Osteoblast (primary cell): ENCODE measurements at regions not wholly inside any gene's neighbourhood (a gene's known extent, or its start where the extent isn't known, plus 50 kb on each side); places are given as distances from the start of the nearest gene placed in this dataset.

Experiments
- DNase-seq: peaks from one replicate; pipeline ENCODE4 v3.0.0; 2011; ENCODE audit warnings: low spot score, mixed read lengths; ENCODE audit not compliant: insufficient read length; ENCODE audit errors: missing footprints
- H2AFZ ChIP-seq: 2 replicates; pipeline ENCODE4 v1.6.0; 2011; ENCODE audit warnings: mild to moderate bottlenecking, low read length
- H3K27ac ChIP-seq: 2 replicates; pipeline ENCODE4 v1.5.1; 2011; ENCODE audit warnings: mild to moderate bottlenecking, low read depth, low read length, moderate library complexity
- H3K27me3 ChIP-seq: 2 replicates; pipeline ENCODE4 v1.6.0; 2012; ENCODE audit warnings: mild to moderate bottlenecking, control low read depth, inconsistent platforms, low read length, moderate library complexity; ENCODE audit not compliant: insufficient read depth
- H3K36me3 ChIP-seq: 2 replicates; pipeline ENCODE4 v1.5.1; 2011; ENCODE audit warnings: mild to moderate bottlenecking, low read length, control low read depth, moderate library complexity; ENCODE audit not compliant: insufficient read depth
- H3K4me1 ChIP-seq: 2 replicates; pipeline ENCODE4 v1.5.1; 2011; ENCODE audit warnings: mild to moderate bottlenecking, low read length, control low read depth, moderate library complexity; ENCODE audit not compliant: insufficient read depth
- H3K4me2 ChIP-seq: 2 replicates; pipeline ENCODE4 v1.6.0; 2011; ENCODE audit warnings: mild to moderate bottlenecking, low read length; ENCODE audit not compliant: insufficient read depth
- H3K4me3 ChIP-seq: fragments of 200-600 bp; sonication (generic); 3 replicates; pipeline ENCODE4 v1.5.1; 2012; ENCODE audit warnings: mild to moderate bottlenecking, low read length, inconsistent platforms; ENCODE audit not compliant: insufficient read depth
- H3K79me2 ChIP-seq: 2 replicates; pipeline ENCODE4 v1.6.0; 2012; ENCODE audit warnings: mild to moderate bottlenecking, low read length, control low read depth, inconsistent platforms; ENCODE audit not compliant: insufficient read depth
- H3K9me3 ChIP-seq: 2 replicates; pipeline ENCODE4 v1.5.1; 2011; ENCODE audit warnings: low read depth, low read length, control low read depth
- H4K20me1 ChIP-seq: 2 replicates; pipeline ENCODE4 v1.6.0; 2012; ENCODE audit warnings: mild to moderate bottlenecking, low read length, control low read depth; ENCODE audit not compliant: insufficient read depth
- CTCF ChIP-seq: IDR thresholded peaks from 2 replicates; pipeline ENCODE4 v1.5.1; 2011; ENCODE audit warnings: mild to moderate bottlenecking, low read depth, low read length, moderate library complexity; ENCODE audit errors: extremely low read depth

GRCh38 chr6:56377295-56377694 lies 129.9 kb upstream of the COL21A1 start:
- no peaks in the 10 kb centered on the region for H3K27me3 ChIP-seq
- no peak overlapping the region for H3K27ac ChIP-seq
- DNase-seq = no peak
- H3K79me2 ChIP-seq = no peaks in the 10 kb centered on the region
- no peak overlapping the region for H3K4me3 ChIP-seq
- TF ChIP-seq CTCF = no peak
- H3K4me2 ChIP-seq = no peak overlapping the region
- no peaks in the 10 kb centered on the region for H3K9me3 ChIP-seq
- no peaks in the 10 kb centered on the region for H4K20me1 ChIP-seq
- H3K36me3 ChIP-seq = no peaks in the 10 kb centered on the region
- H2AFZ ChIP-seq = no peak overlapping the region
- H3K4me1 ChIP-seq = peaks cover 3% of the 10 kb centered on the region

- Histone ChIP-seq H3K27ac (no peak overlapping the region), H3K36me3 (no peaks in the 10 kb centered on the region), H3K9me3 (no peaks in the 10 kb centered on the region), H3K4me3 (no peak overlapping the region), H3K79me2 (no peaks in the 10 kb centered on the region), H3K27me3 (no peaks in the 10 kb centered on the region), H3K4me2 (no peak overlapping the region), H3K4me1 (peaks cover 11% of the 10 kb centered on the region), H4K20me1 (no peaks in the 10 kb centered on the region), H2AFZ (no peak overlapping the region)
- DNase-seq = no peak
- TF ChIP-seq CTCF = no peak
These were observed 128.4 kb upstream of the COL21A1 start for GRCh38 chr6:56375806-56376205.

GRCh38 chr6:56374841-56375369 lies 127.5 kb upstream of the COL21A1 start:
- Histone ChIP-seq H3K9me3 (no peaks in the 10 kb centered on the region), H3K27ac (no peak overlapping the region), H3K79me2 (no peaks in the 10 kb centered on the region), H3K27me3 (no peaks in the 10 kb centered on the region), H3K36me3 (no peaks in the 10 kb centered on the region), H3K4me1 (peaks cover 20% of the 10 kb centered on the region), H2AFZ (no peak overlapping the region), H3K4me3 (no peak overlapping the region), H4K20me1 (no peaks in the 10 kb centered on the region), H3K4me2 (peak overlapping the region; percentile 7)
- TF ChIP-seq CTCF = no peak
- peak; percentile 45 for DNase-seq

- H3K79me2 ChIP-seq = no peaks in the 10 kb centered on the region
- DNase-seq = peak; percentile 25
- no peak overlapping the region for H2AFZ ChIP-seq
- H3K27ac ChIP-seq = no peak overlapping the region
- no peak for TF ChIP-seq CTCF
- peaks cover 25% of the 10 kb centered on the region for H3K4me1 ChIP-seq
- H3K4me3 ChIP-seq = no peak overlapping the region
- H3K4me2 ChIP-seq = no peak overlapping the region
- no peaks in the 10 kb centered on the region for H3K36me3 ChIP-seq
- no peaks in the 10 kb centered on the region for H3K9me3 ChIP-seq
- no peaks in the 10 kb centered on the region for H4K20me1 ChIP-seq
- H3K27me3 ChIP-seq = no peaks in the 10 kb centered on the region
These were observed 125.1 kb upstream of the COL21A1 start for GRCh38 chr6:56372406-56372995.
